ENCODE measurements at regions not wholly inside any gene's neighbourhood (a gene's known extent, or its start where the extent isn't known, plus 50 kb on each side); places are given as distances from the start of the nearest gene placed in this dataset.

DNA sequence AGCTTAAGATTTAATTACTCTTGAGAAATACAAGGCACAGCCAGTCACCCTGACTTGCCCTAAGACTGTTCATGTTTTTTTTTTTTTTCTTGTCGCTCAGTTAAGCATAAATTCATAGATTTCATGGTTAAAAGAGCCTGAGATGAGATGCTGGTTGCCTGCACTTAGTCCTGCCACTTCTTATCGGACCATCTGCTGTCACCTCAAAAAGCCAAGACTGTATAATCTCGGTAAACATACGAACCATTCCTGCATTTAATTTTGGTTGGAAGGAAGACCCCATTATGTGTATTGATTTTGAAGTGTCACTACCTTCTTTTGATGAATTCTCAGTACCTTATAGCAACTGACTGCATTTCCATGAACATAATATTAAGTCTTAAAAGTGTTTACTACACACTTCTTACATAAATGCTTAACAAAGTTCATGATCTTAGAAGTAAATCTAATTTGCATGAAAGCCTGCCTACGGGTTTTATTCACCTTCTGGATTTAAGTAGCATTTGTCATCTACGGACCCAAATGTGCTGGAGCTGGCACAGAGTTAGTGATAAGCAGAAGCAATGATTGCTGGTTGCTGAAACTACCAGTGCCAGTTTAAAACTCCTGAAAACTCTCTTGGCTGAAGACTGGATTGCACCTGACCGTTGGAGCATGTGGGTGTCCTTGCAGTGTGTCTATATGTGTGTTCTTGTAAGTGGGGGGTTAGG, 843.4 kb downstream of the TMEM182 start:
- H3K4me3 ChIP-seq (ENCODE audit: low read length) = no peak overlapping the region
- DNase-seq (ENCODE audit: low read depth) = no peak
- TF ChIP-seq CTCF (IDR thresholded peaks at IDR 0.05; ENCODE audit: insufficient read depth, low read depth, low read length, missing control alignments) = no peak

DNA sequence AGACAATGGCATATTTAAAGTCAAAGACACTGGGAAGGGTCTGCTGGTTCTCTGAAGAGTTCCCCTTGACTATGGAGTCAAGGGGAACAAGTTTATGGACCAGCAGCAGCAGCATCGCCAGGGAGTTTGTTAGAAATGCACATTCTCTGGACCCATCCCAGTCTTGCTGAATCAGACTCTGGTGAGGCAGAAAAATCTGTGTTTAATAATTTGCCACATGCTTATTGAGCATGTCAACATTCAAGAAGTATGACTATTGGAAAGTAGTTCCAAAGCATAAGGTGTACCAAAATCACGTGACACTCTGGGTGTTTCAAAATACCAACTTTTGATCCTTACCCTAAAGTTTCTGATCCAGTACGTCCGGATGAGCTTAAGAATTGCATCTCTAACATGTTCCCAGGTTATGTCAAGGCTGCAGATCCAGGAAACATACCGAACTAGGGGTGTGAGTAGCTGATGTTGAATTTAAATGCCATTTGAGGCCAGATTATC, 853.8 kb downstream of the TMEM182 start:
- no peak overlapping the region for H3K4me3 ChIP-seq (ENCODE audit: low read length)
- no peak for TF ChIP-seq CTCF (IDR thresholded peaks at IDR 0.05; ENCODE audit: insufficient read depth, low read depth, low read length, missing control alignments)
- DNase-seq (ENCODE audit: low read depth) = no peak

DNA sequence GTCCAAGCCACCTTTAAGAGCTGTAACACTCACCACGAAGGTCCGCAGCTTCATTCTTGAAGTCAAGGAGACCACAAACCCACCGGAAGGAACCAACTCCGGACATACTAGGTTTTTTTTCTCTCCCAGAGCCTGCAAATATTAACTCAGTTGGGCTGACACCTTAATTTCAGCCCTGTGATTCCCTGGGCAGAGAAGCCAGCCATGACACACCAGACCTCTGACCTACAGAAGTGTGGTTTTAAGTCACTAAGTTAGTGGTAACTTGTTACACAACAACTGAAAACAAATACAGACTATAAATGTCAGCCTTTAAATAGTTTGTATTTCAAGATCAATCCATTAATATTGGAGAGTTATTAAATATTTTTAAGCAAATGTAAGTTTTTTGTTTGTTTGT, 855.1 kb downstream of the TMEM182 start:
- DNase-seq (ENCODE audit: low read depth) = no peak
- no peak overlapping the region for H3K4me3 ChIP-seq (ENCODE audit: low read length)
- no peak for TF ChIP-seq CTCF (IDR thresholded peaks at IDR 0.05; ENCODE audit: insufficient read depth, low read depth, low read length, missing control alignments)

- no peak for TF ChIP-seq CTCF (IDR thresholded peaks at IDR 0.05; ENCODE audit: insufficient read depth, low read depth, low read length, missing control alignments)
- DNase-seq (ENCODE audit: low read depth) = no peak
- H3K4me3 ChIP-seq (ENCODE audit: low read length) = no peak overlapping the region
Observed at GRCh38 chr2:103618112-103618511, 856.3 kb downstream of the TMEM182 start.

DNA sequence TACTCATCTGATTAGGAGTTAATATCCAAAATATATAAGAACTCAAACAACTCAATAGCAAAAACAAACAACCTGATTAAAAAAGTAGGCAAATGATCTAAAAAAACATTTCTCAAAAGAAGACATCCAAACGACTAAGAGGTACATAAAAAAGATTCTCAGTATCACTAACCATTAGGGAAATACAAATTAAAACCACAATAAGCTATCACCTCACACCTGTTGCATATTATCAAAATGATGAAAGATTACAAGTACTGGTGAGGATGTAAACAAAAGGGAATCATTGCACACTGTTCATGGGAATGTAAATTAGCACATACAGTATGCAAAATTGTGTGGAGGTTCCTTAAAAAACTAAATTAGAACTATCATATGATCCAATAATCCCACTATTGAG, 865.5 kb downstream of the TMEM182 start:
- no peak overlapping the region for H3K4me3 ChIP-seq (ENCODE audit: low read length)
- no peak for TF ChIP-seq CTCF (IDR thresholded peaks at IDR 0.05; ENCODE audit: insufficient read depth, low read depth, low read length, missing control alignments)
- DNase-seq (ENCODE audit: low read depth) = no peak

- DNase-seq (ENCODE audit: low read depth) = no peak
- TF ChIP-seq CTCF (IDR thresholded peaks at IDR 0.05; ENCODE audit: insufficient read depth, low read depth, low read length, missing control alignments) = no peak
- no peak overlapping the region for H3K4me3 ChIP-seq (ENCODE audit: low read length)
Observed at GRCh38 chr2:103638978-103639377, 877.1 kb downstream of the TMEM182 start.

DNA sequence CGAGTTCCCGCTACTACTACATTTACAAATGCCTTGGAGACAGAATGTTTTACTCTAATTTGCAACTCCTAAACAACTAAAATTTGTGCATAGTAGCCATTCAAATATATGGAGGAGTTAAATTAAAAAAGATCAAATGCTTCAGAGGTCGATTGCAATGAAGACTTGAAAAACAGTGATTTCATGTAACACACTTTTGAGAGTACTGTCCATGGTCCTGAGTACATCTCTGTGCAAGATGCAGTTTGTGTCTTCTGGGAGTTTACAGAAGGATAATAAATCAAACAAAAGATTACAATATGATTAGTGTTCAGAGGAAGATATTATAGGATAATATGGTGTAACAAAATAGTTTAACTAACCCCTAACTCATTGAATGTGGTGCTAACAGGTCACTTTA, 894.7 kb downstream of the TMEM182 start:
- no peak overlapping the region for H3K4me3 ChIP-seq (ENCODE audit: low read length)
- TF ChIP-seq CTCF (IDR thresholded peaks at IDR 0.05; ENCODE audit: insufficient read depth, low read depth, low read length, missing control alignments) = no peak
- peak; percentile 5 for DNase-seq (ENCODE audit: low read depth)
